HG02763 (cell line): ENCODE measurements at regions not wholly inside any gene's neighbourhood (a gene's known extent, or its start where the extent isn't known, plus 50 kb on each side); places are given as distances from the start of the nearest gene placed in this dataset.

Source experiments
- ATAC-seq: cut with Tn5 transposase; IDR thresholded peaks from one replicate; pipeline ENCODE4 v1.9.1; 2021; ENCODE audit warnings: mild to moderate bottlenecking, moderate library complexity; ENCODE audit not compliant: unreplicated experiment

GRCh38 chr6:88386167-88386566 is 220.0 kb upstream of the CNR1 start:
- no peak for ATAC-seq

DNA sequence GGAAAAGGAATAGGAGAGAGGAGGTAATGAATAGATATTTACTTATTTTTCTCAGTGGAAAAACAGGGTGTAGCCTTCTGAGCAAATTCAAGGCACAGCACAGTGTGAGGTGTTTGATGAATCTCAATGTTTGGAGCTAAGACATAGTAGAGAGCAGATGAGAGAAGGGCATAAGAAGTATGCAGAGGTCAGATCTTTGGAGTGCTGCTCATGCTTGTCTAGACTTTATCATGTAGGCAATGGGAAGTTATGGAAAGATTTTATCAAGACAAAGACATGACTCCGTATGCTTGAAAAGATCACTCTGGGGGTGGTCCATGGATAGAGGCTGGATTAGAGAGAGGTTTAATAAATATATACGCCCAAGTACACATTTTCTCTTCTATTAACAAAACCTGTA is 217.0 kb upstream of the CNR1 start:
- ATAC-seq = no peak

- ATAC-seq = no peak
These were observed 215.1 kb upstream of the CNR1 start for GRCh38 chr6:88381289-88381642.

- ATAC-seq = no peak
These were observed 214.6 kb upstream of the CNR1 start for GRCh38 chr6:88380618-88381288.

- no peak for ATAC-seq
These were observed 213.9 kb upstream of the CNR1 start for GRCh38 chr6:88380083-88380482.

DNA sequence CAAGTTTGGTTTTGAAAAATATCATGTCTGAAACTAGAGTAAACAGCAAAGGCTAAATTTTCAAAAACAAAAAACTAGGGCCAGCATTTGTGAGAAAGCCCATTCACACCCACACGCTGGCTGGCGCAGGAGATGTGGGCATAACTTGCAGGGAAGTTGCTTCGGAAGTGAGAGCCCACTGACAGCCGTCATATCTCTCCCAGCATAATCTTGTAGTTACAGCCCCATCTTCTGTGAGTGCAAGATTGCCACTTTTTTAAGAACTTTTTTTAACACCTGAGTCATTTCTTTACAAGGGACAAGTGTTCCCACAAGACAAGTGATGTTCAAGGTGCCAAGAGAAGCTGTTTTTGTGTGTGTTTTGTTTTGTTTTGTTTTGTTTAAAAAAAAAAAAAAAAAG is 212.5 kb upstream of the CNR1 start:
- no peak for ATAC-seq

GRCh38 chr6:88377976-88378568 is 211.9 kb upstream of the CNR1 start:
- no peak for ATAC-seq

DNA sequence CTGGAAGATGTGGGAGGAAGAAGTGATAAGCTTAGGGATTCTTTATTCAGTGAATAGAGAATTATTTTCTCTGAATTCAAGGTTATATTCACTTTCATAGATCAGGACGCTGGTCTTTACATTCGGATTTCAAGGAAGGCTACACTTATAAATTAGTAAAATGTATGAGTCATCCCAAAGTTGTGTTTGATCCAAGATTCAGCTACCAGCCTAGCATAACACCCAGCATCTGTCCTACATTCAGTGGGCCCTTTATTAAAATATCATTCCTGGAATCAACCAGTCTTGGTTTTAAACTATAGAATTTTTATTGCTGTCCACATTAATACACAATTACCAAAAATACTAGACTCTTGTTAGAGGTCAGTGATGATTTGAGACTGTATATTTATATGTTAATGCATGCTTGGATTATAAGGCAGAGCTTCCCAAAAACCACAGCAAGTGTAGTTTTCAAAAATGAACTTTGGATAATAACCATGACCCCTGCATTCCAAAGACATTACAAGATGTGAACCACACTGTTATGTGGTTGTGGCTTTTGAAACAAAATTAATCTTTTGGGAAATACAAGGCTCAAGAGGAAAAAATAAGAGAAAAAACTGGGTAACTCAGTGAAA is 210.7 kb upstream of the CNR1 start:
- ATAC-seq = no peak

DNA sequence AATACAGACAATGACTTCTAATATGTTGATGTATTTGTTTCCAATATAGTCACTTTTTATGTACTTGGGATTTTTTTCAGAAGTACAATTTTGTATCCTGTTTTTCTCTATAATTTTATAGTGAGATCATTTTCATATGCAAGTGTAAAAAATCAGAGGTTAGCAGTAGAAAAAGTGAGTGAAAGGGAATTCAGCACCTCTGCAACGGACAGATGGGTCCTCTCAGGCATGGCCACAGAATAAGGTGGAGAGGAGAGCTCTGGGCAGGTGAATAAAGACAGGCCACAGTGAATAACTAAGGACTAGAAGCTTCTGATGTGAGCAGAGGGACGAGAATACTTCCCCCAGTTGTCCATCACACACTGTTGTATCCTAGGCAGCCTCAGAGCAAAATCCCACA is 210.1 kb upstream of the CNR1 start:
- no peak for ATAC-seq

- ATAC-seq = no peak
These were observed 208.4 kb upstream of the CNR1 start for GRCh38 chr6:88374553-88374952.

GRCh38 chr6:88371480-88371879 is 205.3 kb upstream of the CNR1 start:
- no peak for ATAC-seq

GRCh38 chr6:88370127-88370710 is 204.1 kb upstream of the CNR1 start:
- no peak for ATAC-seq

DNA sequence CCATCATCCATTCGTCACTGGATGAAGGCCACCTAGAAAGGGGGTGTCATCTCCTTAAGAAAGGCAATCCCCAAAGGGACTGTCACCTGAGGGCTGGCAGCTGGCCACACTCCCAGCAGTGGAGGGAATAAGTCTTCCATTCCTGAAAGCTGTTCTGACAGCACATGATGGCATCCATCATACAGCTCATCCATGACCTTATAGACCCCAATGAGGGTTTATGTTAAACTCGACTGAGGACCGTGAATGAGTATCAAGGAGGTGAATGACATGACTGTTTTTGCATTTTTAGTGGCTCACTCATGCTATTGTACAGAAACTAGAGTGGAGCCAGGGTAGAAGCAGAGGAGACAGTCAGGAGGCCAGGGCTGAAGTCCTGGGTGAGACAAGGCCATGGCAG is 203.1 kb upstream of the CNR1 start:
- ATAC-seq = no peak

DNA sequence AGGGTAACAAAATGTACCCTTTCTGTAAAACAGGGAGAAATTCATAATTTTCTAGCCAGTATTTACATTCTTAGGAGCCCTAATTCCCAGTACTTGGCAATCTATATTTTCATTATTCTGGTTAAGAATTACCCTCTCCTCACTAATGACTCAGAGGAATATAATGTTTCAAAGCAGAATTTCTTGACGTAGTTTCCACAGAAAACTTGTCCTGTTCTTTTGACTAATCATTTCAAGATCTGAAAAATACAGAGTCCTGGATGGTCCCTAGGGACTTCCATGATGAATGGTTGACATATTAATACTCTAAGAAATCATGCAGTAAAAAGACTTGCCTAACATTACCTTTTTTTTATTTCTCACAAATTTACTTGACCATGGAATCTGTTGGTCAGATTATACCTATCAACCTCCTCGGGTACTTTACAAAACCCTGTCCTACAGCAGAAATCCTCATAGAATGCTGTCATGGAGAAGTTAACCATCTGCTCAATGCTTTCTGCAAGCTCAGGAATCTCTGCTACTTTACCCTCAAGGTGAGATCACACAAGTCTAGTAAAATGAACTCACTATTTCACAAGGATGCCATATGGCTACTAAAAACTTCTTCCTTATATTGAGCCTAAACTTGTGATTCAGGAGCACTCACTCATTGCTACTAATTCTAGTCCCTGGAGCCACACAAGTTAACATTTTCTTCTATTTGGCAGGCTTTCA is 202.1 kb upstream of the CNR1 start:
- no peak for ATAC-seq

DNA sequence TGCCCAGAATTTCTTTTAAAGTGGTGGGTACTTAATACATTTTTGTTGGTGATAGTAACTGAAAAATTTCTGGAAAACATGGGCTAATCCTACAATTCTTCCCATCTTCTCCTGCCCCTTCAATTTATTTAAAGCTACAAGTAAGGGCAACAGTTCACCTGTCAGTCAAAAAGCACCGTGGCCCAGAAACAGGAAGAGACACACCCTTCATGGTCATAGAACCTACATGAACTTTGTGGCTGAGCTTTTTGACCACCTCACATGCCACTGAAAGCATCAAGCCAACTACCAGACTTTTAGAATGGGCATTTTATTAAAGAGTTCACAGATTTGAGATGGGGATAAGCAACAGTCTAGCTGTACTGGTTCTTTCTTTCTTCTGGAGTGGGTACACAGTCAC is 201.1 kb upstream of the CNR1 start:
- ATAC-seq = no peak

GRCh38 chr6:88366672-88367071 is 200.5 kb upstream of the CNR1 start:
- no peak for ATAC-seq

- ATAC-seq = no peak
These were observed 199.5 kb upstream of the CNR1 start for GRCh38 chr6:88365656-88366055.

GRCh38 chr6:88365230-88365629 is 199.1 kb upstream of the CNR1 start:
- no peak for ATAC-seq

DNA sequence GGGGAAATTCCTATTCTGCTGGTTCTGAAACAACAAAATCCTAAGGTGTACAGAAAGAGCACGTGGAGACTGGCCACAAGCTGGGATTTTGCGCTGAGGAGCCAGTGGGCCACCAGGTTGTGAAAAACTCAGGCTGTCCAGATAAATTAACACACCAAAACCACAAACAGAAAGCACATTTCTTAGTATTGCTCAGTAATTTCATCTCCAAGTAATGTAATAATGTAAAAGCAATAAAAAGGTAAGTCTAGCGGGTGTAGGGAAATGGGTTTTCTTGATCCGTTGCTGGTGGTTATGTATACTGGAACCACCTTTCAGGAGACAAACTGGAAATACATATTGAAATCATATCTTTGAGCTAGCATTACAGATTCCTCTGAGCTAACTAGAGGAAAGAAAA is 195.6 kb upstream of the CNR1 start:
- ATAC-seq = no peak

- ATAC-seq = no peak
These were observed 195.2 kb upstream of the CNR1 start for GRCh38 chr6:88361298-88361697.

DNA sequence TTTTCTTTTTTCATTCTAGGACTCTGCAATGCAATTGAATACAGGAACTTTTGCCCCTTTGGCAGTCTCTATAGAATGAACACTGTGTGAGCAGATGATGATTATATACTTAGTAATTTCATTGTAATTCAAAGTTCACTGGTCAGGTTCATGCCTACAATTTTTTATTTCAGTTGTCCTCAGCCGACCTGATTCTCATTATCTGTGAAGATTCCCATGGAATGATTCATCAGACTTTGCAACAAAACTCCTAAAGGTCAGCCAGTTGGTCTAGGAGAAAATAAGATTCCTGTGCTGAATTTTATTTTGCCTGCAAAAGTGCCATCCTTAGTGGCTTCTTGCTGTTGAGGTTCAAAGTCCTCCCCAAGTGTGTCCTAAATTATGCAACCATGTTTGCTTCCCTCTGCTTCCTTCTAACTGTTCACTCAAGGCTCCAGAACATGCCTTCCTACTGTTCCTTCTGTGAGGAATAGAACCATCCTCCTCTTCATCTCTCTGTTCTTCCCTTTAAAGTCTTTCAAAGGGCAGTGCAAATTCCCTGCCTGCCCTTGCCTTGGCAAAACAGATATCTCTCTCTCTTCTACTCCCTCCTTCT is 194.2 kb upstream of the CNR1 start:
- ATAC-seq = no peak
